ENCODE measurements at regions not wholly inside any gene's neighbourhood (a gene's known extent, or its start where the extent isn't known, plus 50 kb on each side); places are given as distances from the start of the nearest gene placed in this dataset.
A peak's percentile ranks its signal among the peaks of the same experiment; 100 is the strongest.

GRCh38 chr21:15241997-15242736 is 177.4 kb upstream of the NRIP1 start:
- Histone ChIP-seq H3K4me1 (ENCODE audit: control insufficient read depth, insufficient read depth, low read length) (peaks cover 5% of the 10 kb centered on the region), H3K4me3 (ENCODE audit: low read depth, low read length) (no peak overlapping the region), H3K36me3 (ENCODE audit: control insufficient read depth in 2 of 2, insufficient read depth in 1 of 2, low read length in 2 of 2) (no peaks in the 10 kb centered on the region), H3K9me3 (ENCODE audit: control insufficient read depth, insufficient read depth, low read depth, low read length) (no peaks in the 10 kb centered on the region), H3K27ac (ENCODE audit: extremely low read depth, low read depth, low read length) (no peak overlapping the region)
- TF ChIP-seq ZNF23 (tag by site-specific recombination; IDR thresholded peaks at IDR 0.05; ENCODE audit: borderline replicate concordance) (no peak), ZBTB8A (tag by site-specific recombination; IDR thresholded peaks at IDR 0.05) (no peak), PATZ1 (tag by site-specific recombination; IDR thresholded peaks at IDR 0.05) (no peak), ZNF654 (tag by site-specific recombination; IDR thresholded peaks at IDR 0.05; ENCODE audit: low read depth) (no peak), TCF7L2 (IDR thresholded peaks at IDR 0.05; ENCODE audit: borderline replicate concordance, low read depth, low read length) (peak; percentile 24; the same call in 1 of the 2 replicates), ZNF18 (tag by site-specific recombination; IDR thresholded peaks at IDR 0.05) (no peak), ZNF221 (tag by site-specific recombination; IDR thresholded peaks at IDR 0.05; ENCODE audit: borderline replicate concordance) (no peak), KLF16 (tag by site-specific recombination; IDR thresholded peaks at IDR 0.05) (no peak)
- ChIA-PET POLR2A (no interaction called here), CTCF (interaction anchor here (0.8 kb wide), 1 partner anchor 980 kb away, joined by 3 read pairs; no protein-coding TSS in a partner anchor)

- CTCF ChIA-PET = interaction anchor here (0.6 to 1.5 kb wide), 3 partner anchors 137 to 981 kb away, joined by 3 to 5 read pairs (median 3); no protein-coding TSS in a partner anchor
- Histone ChIP-seq H3K27ac (ENCODE audit: extremely low read depth, low read depth, low read length) (no peak overlapping the region), H3K36me3 (ENCODE audit: control insufficient read depth in 2 of 2, insufficient read depth in 1 of 2, low read length in 2 of 2) (no peaks in the 10 kb centered on the region), H3K4me3 (ENCODE audit: low read depth, low read length) (no peak overlapping the region), H3K9me3 (ENCODE audit: control insufficient read depth, insufficient read depth, low read depth, low read length) (no peaks in the 10 kb centered on the region), H3K4me1 (ENCODE audit: control insufficient read depth, insufficient read depth, low read length) (peaks cover 5% of the 10 kb centered on the region)
- POLR2A ChIA-PET = no interaction called here
- TF ChIP-seq ZEB2 (tag by site-specific recombination; IDR thresholded peaks at IDR 0.05) = no peak
- TF ChIP-seq ZNF639 (tag by site-specific recombination; IDR thresholded peaks at IDR 0.05) = no peak
- TF ChIP-seq IKZF3 (tag by site-specific recombination; IDR thresholded peaks at IDR 0.05) = no peak
- no peak for TF ChIP-seq ZFHX2 (tag by site-specific recombination; conservative IDR thresholded peaks at IDR 0.05)
- no peak for TF ChIP-seq MZF1 (tag by site-specific recombination; IDR thresholded peaks at IDR 0.05; ENCODE audit: borderline replicate concordance)
- TF ChIP-seq ZNF664 (tag by site-specific recombination; IDR thresholded peaks at IDR 0.05) = no peak
- TF ChIP-seq ZNF341 (tag by site-specific recombination; IDR thresholded peaks at IDR 0.05; ENCODE audit: low read depth) = no peak
- no peak for TF ChIP-seq PRDM4 (tag by site-specific recombination; IDR thresholded peaks at IDR 0.05)
- TF ChIP-seq OVOL3 (tag by site-specific recombination; IDR thresholded peaks at IDR 0.05) = no peak
- no peak for TF ChIP-seq BCL11A (tag by site-specific recombination; IDR thresholded peaks at IDR 0.05; ENCODE audit: low read depth)
- no peak for TF ChIP-seq HOXA7 (CRISPR knock-in tag; IDR thresholded peaks at IDR 0.05; ENCODE audit: borderline replicate concordance)
- no peak for TF ChIP-seq ZNF302 (tag by site-specific recombination; IDR thresholded peaks at IDR 0.05; ENCODE audit: low read depth)
- no peak for TF ChIP-seq ZNF211 (tag by site-specific recombination; IDR thresholded peaks at IDR 0.05; ENCODE audit: low read depth)
These were observed 178.1 kb upstream of the NRIP1 start for GRCh38 chr21:15242906-15243305.

Measured in HEK293 (cell line).